LNCAP (cell line): ENCODE measurements at regions not wholly inside any gene's neighbourhood (a gene's known extent, or its start where the extent isn't known, plus 50 kb on each side); places are given as distances from the start of the nearest gene placed in this dataset.

ENCODE experiments used
- TF ChIP-seq, protein P1 (sequence below): fragments of 450-650 bp; IDR thresholded peaks from 2 replicates; pipeline ENCODE4 v1.5.1; 2017; ENCODE audit warnings: mild to moderate bottlenecking

DNA sequence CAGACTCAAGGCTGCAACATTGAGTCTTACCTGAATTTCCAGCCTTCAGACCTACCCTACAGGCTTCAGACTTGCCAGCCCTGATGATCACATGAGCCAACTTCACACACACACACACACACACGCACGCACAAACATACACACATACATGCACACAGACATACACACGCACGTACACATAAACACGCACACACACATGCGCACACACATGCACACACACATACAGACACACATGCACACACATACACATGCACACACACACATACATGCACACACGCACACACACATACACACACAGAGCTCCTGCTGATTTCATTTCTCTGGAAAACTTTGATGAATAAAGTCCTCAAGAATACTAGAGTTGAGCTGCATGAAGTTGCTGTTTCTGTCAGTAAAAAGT lies 78.3 kb upstream of the SLC2A1 start:
- TF ChIP-seq, protein P1, sequence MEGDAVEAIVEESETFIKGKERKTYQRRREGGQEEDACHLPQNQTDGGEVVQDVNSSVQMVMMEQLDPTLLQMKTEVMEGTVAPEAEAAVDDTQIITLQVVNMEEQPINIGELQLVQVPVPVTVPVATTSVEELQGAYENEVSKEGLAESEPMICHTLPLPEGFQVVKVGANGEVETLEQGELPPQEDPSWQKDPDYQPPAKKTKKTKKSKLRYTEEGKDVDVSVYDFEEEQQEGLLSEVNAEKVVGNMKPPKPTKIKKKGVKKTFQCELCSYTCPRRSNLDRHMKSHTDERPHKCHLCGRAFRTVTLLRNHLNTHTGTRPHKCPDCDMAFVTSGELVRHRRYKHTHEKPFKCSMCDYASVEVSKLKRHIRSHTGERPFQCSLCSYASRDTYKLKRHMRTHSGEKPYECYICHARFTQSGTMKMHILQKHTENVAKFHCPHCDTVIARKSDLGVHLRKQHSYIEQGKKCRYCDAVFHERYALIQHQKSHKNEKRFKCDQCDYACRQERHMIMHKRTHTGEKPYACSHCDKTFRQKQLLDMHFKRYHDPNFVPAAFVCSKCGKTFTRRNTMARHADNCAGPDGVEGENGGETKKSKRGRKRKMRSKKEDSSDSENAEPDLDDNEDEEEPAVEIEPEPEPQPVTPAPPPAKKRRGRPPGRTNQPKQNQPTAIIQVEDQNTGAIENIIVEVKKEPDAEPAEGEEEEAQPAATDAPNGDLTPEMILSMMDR, result no peak

GRCh38 chr1:43035821-43036741 lies 77.4 kb upstream of the SLC2A1 start:
- TF ChIP-seq, protein P1, result no peak

DNA sequence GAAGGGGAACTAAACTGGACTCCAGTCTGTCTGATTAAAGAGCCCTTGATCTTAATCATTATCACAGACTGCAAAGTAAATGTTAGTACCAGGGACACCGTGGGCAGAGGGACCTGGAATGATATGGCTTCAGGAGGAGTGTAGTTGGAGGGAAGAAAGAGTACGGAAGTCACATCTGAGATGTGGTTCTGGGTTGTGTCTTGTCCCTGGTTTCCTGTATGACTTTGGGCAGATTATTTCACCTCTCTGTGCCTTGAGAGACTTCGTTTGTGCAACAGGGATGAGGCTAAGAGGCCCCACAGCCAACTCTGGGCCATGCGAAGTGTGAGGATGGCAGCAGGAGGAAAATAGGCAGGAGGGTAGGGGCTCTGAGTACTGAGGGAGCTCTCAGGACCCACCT lies 76.1 kb upstream of the SLC2A1 start:
- TF ChIP-seq, protein P1, result no peak

GRCh38 chr1:43034195-43034658 lies 75.6 kb upstream of the SLC2A1 start:
- TF ChIP-seq, protein P1, result no peak

GRCh38 chr1:43031316-43032203 lies 72.9 kb upstream of the SLC2A1 start:
- TF ChIP-seq, protein P1, result no peak

DNA sequence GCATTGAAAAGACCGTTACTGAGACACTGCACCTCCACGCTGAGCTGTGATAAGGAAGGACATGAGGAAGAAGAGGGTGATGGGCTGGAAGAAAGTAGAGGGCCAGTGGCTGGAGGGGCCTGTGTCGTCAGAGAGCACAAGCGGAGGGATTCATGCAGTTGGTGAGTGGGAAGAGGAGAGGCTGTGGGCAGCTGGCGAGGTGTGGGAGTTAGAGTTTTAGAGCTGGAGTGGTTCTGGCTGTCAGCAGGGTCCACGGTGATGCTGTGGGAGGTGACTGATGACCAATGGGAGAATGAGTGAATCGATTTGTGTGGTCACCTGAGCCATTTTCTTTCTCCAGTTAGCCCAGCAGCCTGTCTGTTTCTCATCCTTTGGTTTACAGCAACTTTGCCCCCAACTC lies 66.2 kb upstream of the SLC2A1 start:
- TF ChIP-seq, protein P1, result no peak
